NCI-H774 (cell line): ENCODE measurements at regions not wholly inside any gene's neighbourhood (a gene's known extent, or its start where the extent isn't known, plus 50 kb on each side); places are given as distances from the start of the nearest gene placed in this dataset.
"Not testable (repeated sequence)": the region's sequence is repeated elsewhere in the genome, so short reads cannot be mapped to it uniquely, and the experiment has no call there.

Experiments used
- DNase-seq: peaks from one replicate; lab custom pipeline; 2025; lab: John Stamatoyannopoulos, UW

- no peak for DNase-seq
These were observed 464.9 kb upstream of the AMOT start for GRCh38 chrX:113305496-113305895.

GRCh38 chrX:113300580-113300979 is 459.9 kb upstream of the AMOT start:
- DNase-seq = no peak

GRCh38 chrX:113297437-113297836 is 456.8 kb upstream of the AMOT start:
- DNase-seq = no peak

- DNase-seq = no peak
These were observed 448.9 kb upstream of the AMOT start for GRCh38 chrX:113289503-113289902.

GRCh38 chrX:113287761-113288160 is 447.1 kb upstream of the AMOT start:
- no peak for DNase-seq

- no peak for DNase-seq
These were observed 435.2 kb upstream of the AMOT start for GRCh38 chrX:113275804-113276203.

- DNase-seq = no peak
These were observed 434.2 kb upstream of the AMOT start for GRCh38 chrX:113274791-113275190.

- DNase-seq = no peak
These were observed 433.7 kb upstream of the AMOT start for GRCh38 chrX:113274345-113274744.

- no peak for DNase-seq
These were observed 428.6 kb upstream of the AMOT start for GRCh38 chrX:113269203-113269602.

GRCh38 chrX:113260474-113260873 is 419.8 kb upstream of the AMOT start:
- no peak for DNase-seq

- no peak for DNase-seq
These were observed 381.7 kb upstream of the AMOT start for GRCh38 chrX:113222305-113222704.

GRCh38 chrX:113212052-113212451 is 371.4 kb upstream of the AMOT start:
- no peak for DNase-seq

GRCh38 chrX:113202601-113203000 is 362.0 kb upstream of the AMOT start:
- no peak for DNase-seq

- no peak for DNase-seq
These were observed 355.3 kb upstream of the AMOT start for GRCh38 chrX:113195949-113196348.

- DNase-seq = no peak
These were observed 351.8 kb upstream of the AMOT start for GRCh38 chrX:113192418-113192817.

- no peak for DNase-seq
These were observed 316.9 kb upstream of the AMOT start for GRCh38 chrX:113157496-113157895.

GRCh38 chrX:113154315-113154714 is 313.7 kb upstream of the AMOT start:
- not testable (repeated sequence) for DNase-seq

GRCh38 chrX:113136836-113137235 is 296.2 kb upstream of the AMOT start:
- no peak for DNase-seq

- no peak for DNase-seq
These were observed 292.7 kb upstream of the AMOT start for GRCh38 chrX:113133316-113133715.

GRCh38 chrX:113124693-113125092 is 284.1 kb upstream of the AMOT start:
- DNase-seq = no peak

- no peak for DNase-seq
These were observed 234.9 kb upstream of the AMOT start for GRCh38 chrX:113075521-113075920.

- no peak for DNase-seq
These were observed 219.1 kb upstream of the AMOT start for GRCh38 chrX:113059714-113060113.

GRCh38 chrX:113058634-113059033 is 218.0 kb upstream of the AMOT start:
- no peak for DNase-seq

- DNase-seq = no peak
These were observed 208.3 kb upstream of the AMOT start for GRCh38 chrX:113048896-113049295.

GRCh38 chrX:113048480-113048879 is 207.8 kb upstream of the AMOT start:
- no peak for DNase-seq
